ENCODE measurements at regions not wholly inside any gene's neighbourhood (a gene's known extent, or its start where the extent isn't known, plus 50 kb on each side); places are given as distances from the start of the nearest gene placed in this dataset.

DNA sequence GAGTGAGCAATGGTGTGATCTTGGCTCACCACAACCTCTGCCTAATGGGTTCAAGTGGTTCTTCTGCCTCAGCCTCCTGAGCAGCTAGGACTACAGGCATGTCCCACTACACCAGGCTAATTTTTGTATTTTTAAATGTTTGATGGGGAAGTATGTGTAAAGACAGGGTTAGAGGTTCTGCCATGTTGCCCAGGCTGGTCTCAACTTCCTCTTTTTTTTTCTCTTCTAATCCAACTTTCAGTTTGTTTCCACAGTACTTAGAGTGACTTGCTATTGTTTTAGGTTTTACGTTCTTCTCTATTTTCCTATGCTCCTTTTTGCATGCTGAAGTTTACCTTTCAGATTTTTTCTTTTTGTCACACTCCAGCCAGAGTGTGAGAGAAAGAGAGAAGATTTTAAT is 1433.0 kb downstream of the UQCRFS1 start:
- ATAC-seq (no peak), FAIRE-seq (peak; percentile 91), DNase-seq (ENCODE audit: low read depth in 1 of 2, low spot score in 1 of 2) (no peak)
- POLR2A ChIA-PET: no interaction called here
- CTCF ChIA-PET: interaction anchor here (0.8 kb wide), 1 partner anchor 12 kb away, joined by 3 read pairs; no protein-coding TSS in a partner anchor
- Histone ChIP-seq H3K4me1 (no peaks in the 10 kb centered on the region), H3K9me3 (peaks cover 82% of the 10 kb centered on the region), H3K4me2 (no peak overlapping the region), H3K27ac (no peak overlapping the region), H3K4me3 (no peak overlapping the region)
- TF ChIP-seq EHF (CRISPR knock-in tag; IDR thresholded peaks at IDR 0.05): no peak
- TF ChIP-seq NR3C1 (IDR thresholded peaks at IDR 0.05): no peak
- no peak for TF ChIP-seq KDM1A (IDR thresholded peaks at IDR 0.05; ENCODE audit: low read depth)
- no peak for TF ChIP-seq PHF8 (IDR thresholded peaks at IDR 0.05; ENCODE audit: borderline replicate concordance, low read depth)
- no peak for TF ChIP-seq CTCF (IDR thresholded peaks at IDR 0.05)
- no peak for TF ChIP-seq EHMT2 (IDR thresholded peaks at IDR 0.05; ENCODE audit: low read depth)
- TF ChIP-seq ZSCAN20 (CRISPR knock-in tag; IDR thresholded peaks at IDR 0.05): no peak
- TF ChIP-seq NPAS2 (CRISPR knock-in tag; IDR thresholded peaks at IDR 0.05; ENCODE audit: borderline replicate concordance): no peak
- TF ChIP-seq, protein P1, sequence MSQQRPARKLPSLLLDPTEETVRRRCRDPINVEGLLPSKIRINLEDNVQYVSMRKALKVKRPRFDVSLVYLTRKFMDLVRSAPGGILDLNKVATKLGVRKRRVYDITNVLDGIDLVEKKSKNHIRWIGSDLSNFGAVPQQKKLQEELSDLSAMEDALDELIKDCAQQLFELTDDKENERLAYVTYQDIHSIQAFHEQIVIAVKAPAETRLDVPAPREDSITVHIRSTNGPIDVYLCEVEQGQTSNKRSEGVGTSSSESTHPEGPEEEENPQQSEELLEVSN (IDR thresholded peaks at IDR 0.05; ENCODE audit: borderline replicate concordance, low read depth): no peak
- TF ChIP-seq MYC (IDR thresholded peaks at IDR 0.05; ENCODE audit: borderline replicate concordance, low read length): no peak
- no peak for TF ChIP-seq TFCP2L1 (CRISPR knock-in tag; IDR thresholded peaks at IDR 0.05)
- no peak for TF ChIP-seq NFE2L2 (conservative IDR thresholded peaks at IDR 0.05; ENCODE audit: low read length)
- TF ChIP-seq HDAC2 (IDR thresholded peaks at IDR 0.05): no peak
- TF ChIP-seq, protein P2, sequence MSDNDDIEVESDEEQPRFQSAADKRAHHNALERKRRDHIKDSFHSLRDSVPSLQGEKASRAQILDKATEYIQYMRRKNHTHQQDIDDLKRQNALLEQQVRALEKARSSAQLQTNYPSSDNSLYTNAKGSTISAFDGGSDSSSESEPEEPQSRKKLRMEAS (IDR thresholded peaks at IDR 0.05): no peak
- TF ChIP-seq, protein P3, sequence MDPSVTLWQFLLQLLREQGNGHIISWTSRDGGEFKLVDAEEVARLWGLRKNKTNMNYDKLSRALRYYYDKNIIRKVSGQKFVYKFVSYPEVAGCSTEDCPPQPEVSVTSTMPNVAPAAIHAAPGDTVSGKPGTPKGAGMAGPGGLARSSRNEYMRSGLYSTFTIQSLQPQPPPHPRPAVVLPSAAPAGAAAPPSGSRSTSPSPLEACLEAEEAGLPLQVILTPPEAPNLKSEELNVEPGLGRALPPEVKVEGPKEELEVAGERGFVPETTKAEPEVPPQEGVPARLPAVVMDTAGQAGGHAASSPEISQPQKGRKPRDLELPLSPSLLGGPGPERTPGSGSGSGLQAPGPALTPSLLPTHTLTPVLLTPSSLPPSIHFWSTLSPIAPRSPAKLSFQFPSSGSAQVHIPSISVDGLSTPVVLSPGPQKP (IDR thresholded peaks at IDR 0.05; ENCODE audit: low read depth, low read length): no peak
- TF ChIP-seq FOSB (CRISPR knock-in tag; IDR thresholded peaks at IDR 0.05): no peak
- TF ChIP-seq POLR2AphosphoS2 (conservative IDR thresholded peaks at IDR 0.05; ENCODE audit: low read length): no peak
- WGBS (ENCODE audit: missing lambda C conversion rate): 94% methylated on average over 1 of the region's 1 CpG

DNA sequence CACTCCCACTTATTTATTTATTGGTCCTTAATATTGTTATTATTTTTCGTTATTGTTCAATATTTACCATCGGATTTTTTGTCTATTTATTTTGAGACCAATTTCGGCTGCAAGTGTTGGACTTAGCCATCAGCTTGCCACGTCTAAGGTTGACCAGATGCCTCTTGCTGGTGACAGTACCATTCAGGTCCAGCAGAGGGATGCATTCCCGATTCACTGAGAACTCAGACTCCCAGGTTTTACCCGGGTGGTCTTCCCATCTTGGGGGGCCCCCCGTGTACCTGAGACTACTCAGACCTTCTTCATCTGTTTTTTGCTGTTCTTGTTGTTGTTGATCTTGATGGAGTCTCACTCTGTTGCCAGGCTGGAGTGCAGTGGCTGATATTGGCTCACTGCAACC is 1435.2 kb downstream of the UQCRFS1 start:
- ChIA-PET CTCF (interaction anchor here (0.6 kb wide), 1 partner anchor 228 kb away, joined by 3 read pairs; no protein-coding TSS in a partner anchor), POLR2A (no interaction called here)
- no peak for FAIRE-seq
- Histone ChIP-seq H3K4me2 (no peak overlapping the region), H3K27ac (no peak overlapping the region), H3K9me3 (peaks cover 91% of the 10 kb centered on the region), H3K4me3 (no peak overlapping the region), H3K4me1 (no peaks in the 10 kb centered on the region)
- DNase-seq (ENCODE audit: low read depth in 1 of 2, low spot score in 1 of 2): peak in 1 of 2 experiments; percentile 52
- peak in 1 of 2 experiments; percentile 51; a peak in 2 of 6 replicates for ATAC-seq
- TF ChIP-seq MAFK (IDR thresholded peaks at IDR 0.05; ENCODE audit: partially characterized antibody) (no peak), CHD4 (IDR thresholded peaks at IDR 0.05; ENCODE audit: borderline replicate concordance) (no peak), BHLHE40 (IDR thresholded peaks at IDR 0.05; ENCODE audit: low read depth, low read length) (no peak), RAD21 (conservative IDR thresholded peaks at IDR 0.05 in 1 of 2, IDR thresholded peaks at IDR 0.05 in 1 of 2) (no peak), CBX2 (IDR thresholded peaks at IDR 0.05; ENCODE audit: borderline replicate concordance, low read depth) (no peak), ZFP36 (IDR thresholded peaks at IDR 0.05; ENCODE audit: borderline replicate concordance, partially characterized antibody) (peak; percentile 4)
- WGBS (ENCODE audit: missing lambda C conversion rate): 77% methylated on average over 7 of the region's 7 CpGs

Measured in A549 (cell line).